PC-9 (cell line): ENCODE measurements at regions not wholly inside any gene's neighbourhood (a gene's known extent, or its start where the extent isn't known, plus 50 kb on each side); places are given as distances from the start of the nearest gene placed in this dataset.

Experiments used
- BruUV-seq: library from RNA; stranded (reverse); fragments of 400-500 nt; replicated peaks from 2 replicates; lab custom pipeline; 2021; lab: Mats Ljungman, UMichigan
- CTCF ChIA-PET: fragments of 300-600 bp; sonication (Branson Sonifier 250); formaldehyde crosslinking; loops from one replicate; lab custom pipeline; 2022; ENCODE audit warnings: antibody characterized with exemption; lab: Charles Lee
- POLR2A ChIA-PET: fragments of 300-600 bp; sonication (Branson Sonifier 250); formaldehyde crosslinking; loops from one replicate; lab custom pipeline; 2022; ENCODE audit warnings: antibody characterized with exemption; ENCODE audit not compliant: unreplicated experiment; lab: Charles Lee
- DNase-seq, 2 experiments: peaks; one replicate each; pipeline versions ENCODE4 v3.0.0 to v3.0.0-alpha.2; 2015 to 2022; ENCODE audit warnings: mixed read lengths in 1 of 2
- H2AFZ ChIP-seq: fragments of 200-600 bp; sonication (generic); 2 replicates; pipeline ENCODE4 v1.8.1; 2017; ENCODE audit warnings: antibody characterized with exemption
- H3F3A ChIP-seq: fragments of 200-600 bp; sonication (generic); 2 replicates; pipeline ENCODE4 v1.8.1; 2017; ENCODE audit warnings: antibody characterized with exemption, mild to moderate bottlenecking, low read depth; ENCODE audit not compliant: insufficient read depth
- H3K27ac ChIP-seq: fragments of 200-600 bp; sonication (generic); 2 replicates; pipeline ENCODE4 v1.6.1; 2016; ENCODE audit warnings: mixed run types
- H3K27me3 ChIP-seq: fragments of 200-600 bp; sonication (generic); 2 replicates; pipeline ENCODE4 v1.6.1; 2016; ENCODE audit warnings: low read depth, mixed run types; ENCODE audit not compliant: insufficient read depth
- H3K36me3 ChIP-seq: fragments of 200-600 bp; sonication (generic); 2 replicates; pipeline ENCODE4 v1.6.1; 2016; ENCODE audit warnings: low read depth, mixed run types
- H3K4me1 ChIP-seq: fragments of 200-600 bp; sonication (generic); replicated peaks from 2 replicates; pipeline ENCODE4 v1.6.1; 2016; ENCODE audit warnings: mixed run types; ENCODE audit not compliant: insufficient read depth
- H3K4me2 ChIP-seq: fragments of 200-600 bp; sonication (generic); 2 replicates; pipeline ENCODE4 v1.6.1; 2017; ENCODE audit warnings: mixed run types
- H3K4me3 ChIP-seq: fragments of 200-600 bp; sonication (generic); 2 replicates; pipeline ENCODE4 v1.6.1; 2016; ENCODE audit warnings: mixed run types
- H3K79me2 ChIP-seq: fragments of 200-600 bp; sonication (generic); 2 replicates; pipeline ENCODE4 v1.6.1; 2017; ENCODE audit warnings: low read depth, mixed run types
- H3K9me2 ChIP-seq: fragments of 200-600 bp; sonication (generic); 2 replicates; pipeline ENCODE4 v1.8.1; 2017; ENCODE audit warnings: mild to moderate bottlenecking; ENCODE audit not compliant: insufficient read depth
- H3K9me3 ChIP-seq: fragments of 200-600 bp; sonication (generic); 2 replicates; pipeline ENCODE4 v1.8.1; 2016; ENCODE audit warnings: low read depth; ENCODE audit not compliant: insufficient read depth
- H4K20me1 ChIP-seq: fragments of 200-600 bp; sonication (generic); 2 replicates; pipeline ENCODE4 v1.8.1; 2017; ENCODE audit not compliant: insufficient read depth
- EZH2 ChIP-seq: fragments of 200-600 bp; sonication (generic); IDR thresholded peaks from 2 replicates; pipeline ENCODE4 v1.8.0; 2017; ENCODE audit warnings: antibody characterized with exemption, low read depth
- intact Hi-C: fragments of 100-400 bp; cut with micrococcal nuclease; formaldehyde crosslinking; loops from one replicate; pipeline ENCODE4 v1.10.0; 2022; ENCODE audit not compliant: unreplicated experiment
- TF ChIP-seq, protein P1 (sequence below): fragments of 200-600 bp; sonication (generic); conservative IDR thresholded peaks from 2 replicates; pipeline ENCODE4 v1.6.1; 2017; ENCODE audit warnings: mixed run types, antibody characterized with exemption, mild to moderate bottlenecking, moderate library complexity

DNA sequence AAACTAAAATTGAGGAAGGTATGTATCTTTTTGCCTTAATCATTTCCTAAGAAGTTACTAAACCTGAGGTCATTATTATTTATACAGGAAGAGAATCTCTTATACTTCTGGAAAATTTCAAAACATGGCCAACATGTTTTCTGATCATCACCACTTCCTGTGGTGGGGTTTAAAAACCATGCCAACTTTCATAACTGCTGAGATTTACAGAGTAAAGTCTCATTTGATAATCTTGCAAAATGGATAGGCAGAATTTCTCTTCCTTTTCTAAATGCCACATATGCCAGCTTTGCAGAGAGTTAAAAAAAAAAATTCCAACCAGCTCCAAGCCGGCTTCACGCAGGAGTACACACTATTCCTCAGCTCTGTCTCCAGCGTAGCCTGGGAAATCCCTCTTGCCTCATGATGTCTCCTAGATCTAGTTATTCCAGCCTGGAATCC, 124.3 kb upstream of the SPRED1 start:
- Histone ChIP-seq H3K4me3 (no peak overlapping the region), H4K20me1 (no peaks in the 10 kb centered on the region), H2AFZ (no peak overlapping the region), H3K36me3 (no peaks in the 10 kb centered on the region), H3K4me1 (peaks cover 24% of the 10 kb centered on the region), H3K79me2 (no peaks in the 10 kb centered on the region), H3K4me2 (no peak overlapping the region), H3F3A (peaks cover 14% of the 10 kb centered on the region), H3K9me3 (no peaks in the 10 kb centered on the region), H3K9me2 (no peaks in the 10 kb centered on the region), H3K27me3 (no peaks in the 10 kb centered on the region), H3K27ac (no peak overlapping the region)
- POLR2A ChIA-PET = no interaction called here
- intact Hi-C loops = no loop called here
- no peak for DNase-seq
- TF ChIP-seq EZH2 = no peak
- TF ChIP-seq, protein P1, sequence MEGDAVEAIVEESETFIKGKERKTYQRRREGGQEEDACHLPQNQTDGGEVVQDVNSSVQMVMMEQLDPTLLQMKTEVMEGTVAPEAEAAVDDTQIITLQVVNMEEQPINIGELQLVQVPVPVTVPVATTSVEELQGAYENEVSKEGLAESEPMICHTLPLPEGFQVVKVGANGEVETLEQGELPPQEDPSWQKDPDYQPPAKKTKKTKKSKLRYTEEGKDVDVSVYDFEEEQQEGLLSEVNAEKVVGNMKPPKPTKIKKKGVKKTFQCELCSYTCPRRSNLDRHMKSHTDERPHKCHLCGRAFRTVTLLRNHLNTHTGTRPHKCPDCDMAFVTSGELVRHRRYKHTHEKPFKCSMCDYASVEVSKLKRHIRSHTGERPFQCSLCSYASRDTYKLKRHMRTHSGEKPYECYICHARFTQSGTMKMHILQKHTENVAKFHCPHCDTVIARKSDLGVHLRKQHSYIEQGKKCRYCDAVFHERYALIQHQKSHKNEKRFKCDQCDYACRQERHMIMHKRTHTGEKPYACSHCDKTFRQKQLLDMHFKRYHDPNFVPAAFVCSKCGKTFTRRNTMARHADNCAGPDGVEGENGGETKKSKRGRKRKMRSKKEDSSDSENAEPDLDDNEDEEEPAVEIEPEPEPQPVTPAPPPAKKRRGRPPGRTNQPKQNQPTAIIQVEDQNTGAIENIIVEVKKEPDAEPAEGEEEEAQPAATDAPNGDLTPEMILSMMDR = no peak
- CTCF ChIA-PET = no interaction called here
- BruUV-seq = no TSS peak

DNA sequence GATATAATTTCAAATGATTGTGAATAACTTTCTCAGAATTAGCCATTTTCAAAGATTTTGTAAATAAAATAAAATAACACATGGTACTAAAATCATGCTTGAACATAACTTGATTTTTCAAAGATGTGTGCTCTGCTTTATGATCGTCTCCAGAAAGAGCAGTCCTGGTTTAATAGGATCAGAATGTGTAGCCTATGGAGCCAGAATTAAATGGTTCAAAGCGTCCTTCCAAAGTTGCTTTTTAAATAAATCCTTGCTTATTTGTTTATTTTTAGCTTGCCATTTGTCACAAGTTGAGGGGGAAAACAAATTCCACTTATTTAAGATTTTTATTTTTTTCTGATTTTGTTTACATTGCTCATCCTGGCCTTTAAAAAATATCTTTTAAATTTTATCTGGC, 123.7 kb upstream of the SPRED1 start:
- Histone ChIP-seq H3F3A (peaks cover 14% of the 10 kb centered on the region), H3K27me3 (no peaks in the 10 kb centered on the region), H3K36me3 (no peaks in the 10 kb centered on the region), H3K9me3 (no peaks in the 10 kb centered on the region), H3K79me2 (no peaks in the 10 kb centered on the region), H2AFZ (no peak overlapping the region), H4K20me1 (no peaks in the 10 kb centered on the region), H3K4me2 (no peak overlapping the region), H3K9me2 (no peaks in the 10 kb centered on the region), H3K4me3 (no peak overlapping the region), H3K4me1 (peaks cover 24% of the 10 kb centered on the region), H3K27ac (no peak overlapping the region)
- no TSS peak for BruUV-seq
- no peak for TF ChIP-seq EZH2
- TF ChIP-seq, protein P1 = no peak
- no peak for DNase-seq
- intact Hi-C loops = no loop called here
- ChIA-PET CTCF (interaction anchor here (0.5 kb wide), 1 partner anchor 54 kb away, joined by 7 read pairs; no protein-coding TSS in a partner anchor), POLR2A (no interaction called here)

DNA sequence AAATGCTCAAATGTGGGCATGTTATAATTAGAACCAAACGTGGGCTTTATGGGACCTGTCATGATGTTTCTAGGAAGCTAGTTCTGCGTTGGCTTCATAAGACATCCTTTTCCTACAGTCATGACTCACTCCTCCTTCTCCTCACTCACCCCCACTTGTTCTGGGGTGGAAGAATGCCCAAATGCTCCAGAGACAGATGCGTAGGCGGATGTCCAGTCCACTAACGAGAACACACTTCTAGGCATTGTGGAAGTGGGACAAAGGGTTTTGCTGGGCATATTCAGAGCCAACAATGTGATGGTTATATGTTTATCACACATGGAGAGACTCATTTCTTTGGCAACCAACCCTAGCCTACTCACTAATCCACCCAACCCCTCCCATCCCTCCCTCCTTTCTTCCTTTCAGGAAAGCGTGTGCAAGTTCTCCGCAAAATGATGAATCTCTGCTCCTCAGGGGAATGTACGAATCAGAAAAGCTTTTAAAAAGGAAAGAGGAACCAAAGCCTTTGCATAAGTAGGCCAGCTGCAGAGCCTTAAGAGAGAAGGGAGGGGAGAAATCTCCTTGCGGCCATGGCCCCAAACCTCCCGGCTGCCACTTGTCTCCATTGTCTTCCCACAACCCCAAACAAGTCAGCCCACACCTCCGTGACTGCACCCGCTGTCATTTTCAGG, 123.0 kb upstream of the SPRED1 start:
- peaks cover 24% of the 10 kb centered on the region for H3K4me1 ChIP-seq
- H3K27me3 ChIP-seq = no peaks in the 10 kb centered on the region
- no TSS peak for BruUV-seq
- no peak overlapping the region for H3K4me2 ChIP-seq
- no peaks in the 10 kb centered on the region for H3K79me2 ChIP-seq
- ChIA-PET POLR2A (no interaction called here), CTCF (no interaction called here)
- no peaks in the 10 kb centered on the region for H3K9me3 ChIP-seq
- H3K36me3 ChIP-seq = no peaks in the 10 kb centered on the region
- DNase-seq = no peak
- intact Hi-C loops = no loop called here
- H3K9me2 ChIP-seq = no peaks in the 10 kb centered on the region
- H3F3A ChIP-seq = peaks cover 14% of the 10 kb centered on the region
- H4K20me1 ChIP-seq = no peaks in the 10 kb centered on the region
- H3K27ac ChIP-seq = no peak overlapping the region
- TF ChIP-seq, protein P1 = no peak
- TF ChIP-seq EZH2 = no peak
- no peak overlapping the region for H2AFZ ChIP-seq
- no peak overlapping the region for H3K4me3 ChIP-seq
